Keratinocyte (primary cell): ENCODE measurements at regions not wholly inside any gene's neighbourhood (a gene's known extent, or its start where the extent isn't known, plus 50 kb on each side); places are given as distances from the start of the nearest gene placed in this dataset.

ENCODE experiments used
- DNase-seq: peaks from one replicate; pipeline ENCODE4 v3.0.0-alpha.2; 2011; ENCODE audit warnings: low read depth, missing footprints, low spot score
- FAIRE-seq: peaks from 2 replicates; lab custom pipeline; 2011; peaks lifted over from hg19 to GRCh38; lab: Jason Lieb, UNC
- H2AFZ ChIP-seq: 2 replicates; pipeline ENCODE4 v1.6.0; 2012; ENCODE audit warnings: low read length, control low read depth, inconsistent platforms; ENCODE audit not compliant: control insufficient read depth
- H3K27ac ChIP-seq: 2 replicates; pipeline ENCODE4 v1.5.1; 2011; ENCODE audit warnings: low read length; ENCODE audit not compliant: control insufficient read depth, insufficient read depth
- H3K27me3 ChIP-seq: 3 replicates; pipeline ENCODE4 v1.6.0; 2011; ENCODE audit warnings: low read length; ENCODE audit not compliant: control insufficient read depth, insufficient read depth; ENCODE audit errors: extremely low read depth
- H3K36me3 ChIP-seq, 2 experiments: 2 replicates in 1 of 2; 3 replicates in 1 of 2; pipeline ENCODE4 v1.5.1; 2011; ENCODE audit warnings: low read length in 2 of 2, mild to moderate bottlenecking in 1 of 2; ENCODE audit not compliant: control insufficient read depth in 2 of 2, insufficient read depth in 2 of 2; ENCODE audit errors: extremely low read depth in 1 of 2
- H3K4me1 ChIP-seq: 3 replicates; pipeline ENCODE4 v1.5.1; 2011; ENCODE audit warnings: low read length; ENCODE audit not compliant: control insufficient read depth, insufficient read depth; ENCODE audit errors: extremely low read depth
- H3K4me2 ChIP-seq: 3 replicates; pipeline ENCODE4 v1.6.0; 2011; ENCODE audit warnings: low read depth, low read length; ENCODE audit not compliant: control insufficient read depth, insufficient read depth; ENCODE audit errors: extremely low read depth
- H3K4me3 ChIP-seq, 3 experiments: fragments of 200-600 bp in 1 of 3; sonication (generic) in 1 of 3; 2 replicates in 2 of 3; 3 replicates in 1 of 3; pipeline ENCODE4 v1.5.1; 2011 to 2016; ENCODE audit warnings: low read length in 3 of 3, mild to moderate bottlenecking in 3 of 3, control low read depth in 2 of 3, inconsistent platforms in 1 of 3, low read depth in 1 of 3, mixed read lengths in 1 of 3, mixed run types in 1 of 3, moderate library complexity in 1 of 3; ENCODE audit not compliant: control insufficient read depth in 2 of 3, insufficient read depth in 2 of 3; ENCODE audit errors: extremely low read depth in 1 of 3
- H3K79me2 ChIP-seq: 2 replicates; pipeline ENCODE4 v1.6.0; 2012; ENCODE audit warnings: low read length; ENCODE audit not compliant: control insufficient read depth, insufficient read depth
- H3K9ac ChIP-seq: 3 replicates; pipeline ENCODE4 v1.6.0; 2011; ENCODE audit warnings: low read length; ENCODE audit not compliant: control insufficient read depth, insufficient read depth; ENCODE audit errors: extremely low read depth
- H3K9me1 ChIP-seq: 3 replicates; pipeline ENCODE4 v1.6.0; 2011; ENCODE audit warnings: low read length; ENCODE audit not compliant: control insufficient read depth, insufficient read depth; ENCODE audit errors: extremely low read depth
- H3K9me3 ChIP-seq: 2 replicates; pipeline ENCODE4 v1.5.1; 2012; ENCODE audit warnings: low read depth, low read length; ENCODE audit not compliant: control insufficient read depth
- H4K20me1 ChIP-seq: 3 replicates; pipeline ENCODE4 v1.6.0; 2011; ENCODE audit warnings: low read length; ENCODE audit not compliant: control insufficient read depth, insufficient read depth; ENCODE audit errors: extremely low read depth
- CTCF ChIP-seq, 3 experiments: IDR thresholded peaks in 1 of 3; conservative IDR thresholded peaks in 1 of 3; optimal IDR thresholded peaks in 1 of 3; 2 replicates in 2 of 3; 3 replicates in 1 of 3; pipeline versions ENCODE3 to v1.5.1; 2011; ENCODE audit warnings: low read length in 3 of 3, mild to moderate bottlenecking in 3 of 3, moderate library complexity in 2 of 3, control low read depth in 1 of 3, inconsistent platforms in 1 of 3; ENCODE audit not compliant: insufficient read depth in 2 of 3; ENCODE audit errors: extremely low read depth in 1 of 3
- EZH2 ChIP-seq: IDR thresholded peaks from one replicate; pipeline ENCODE4 v1.6.1; 2012; ENCODE audit warnings: inconsistent platforms, mild to moderate bottlenecking, low read length, moderate library complexity
- dilution Hi-C: fragments of 300-500 bp; cut with MboI; formaldehyde crosslinking; loops from one replicate; pipeline ENCODE4 v1.7.0; 2020; ENCODE audit warnings: low sequenced_read_pairs; ENCODE audit not compliant: extremely low pct_ligation_motif_present

- no peaks in the 10 kb centered on the region for H3K27me3 ChIP-seq
- no peak overlapping the region for H3K4me3 ChIP-seq
- no peak overlapping the region for H3K4me2 ChIP-seq
- H4K20me1 ChIP-seq, result no peaks in the 10 kb centered on the region
- peaks cover 4% of the 10 kb centered on the region for H3K4me1 ChIP-seq
- no peak overlapping the region for H3K9ac ChIP-seq
- H3K79me2 ChIP-seq, result no peaks in the 10 kb centered on the region
- no peak overlapping the region for H2AFZ ChIP-seq
- H3K27ac ChIP-seq, result no peak overlapping the region
- FAIRE-seq (no peak), DNase-seq (no peak)
- no peaks in the 10 kb centered on the region for H3K9me1 ChIP-seq
- dilution Hi-C loops, result no loop called here
- H3K36me3 ChIP-seq, result no peaks in the 10 kb centered on the region
- H3K9me3 ChIP-seq, result no peaks in the 10 kb centered on the region
- no peak for TF ChIP-seq CTCF (optimal IDR thresholded peaks at IDR 0.05 in 1 of 3, IDR thresholded peaks at IDR 0.05 in 1 of 3, conservative IDR thresholded peaks at IDR 0.05 in 1 of 3; ENCODE audit: extremely low read depth in 1 of 3, insufficient read depth in 2 of 3, low read length in 3 of 3)
- no peak for TF ChIP-seq EZH2
Measured at GRCh38 chr6:144918073-144918472, 632.9 kb downstream of the UTRN start.

GRCh38 chr6:144919560-144919959 lies 634.4 kb downstream of the UTRN start:
- TF ChIP-seq CTCF (optimal IDR thresholded peaks at IDR 0.05 in 1 of 3, IDR thresholded peaks at IDR 0.05 in 1 of 3, conservative IDR thresholded peaks at IDR 0.05 in 1 of 3; ENCODE audit: extremely low read depth in 1 of 3, insufficient read depth in 2 of 3, low read length in 3 of 3), result no peak
- no peak for TF ChIP-seq EZH2
- Histone ChIP-seq H4K20me1 (no peaks in the 10 kb centered on the region), H3K4me1 (peaks cover 4% of the 10 kb centered on the region), H3K9me1 (no peaks in the 10 kb centered on the region), H2AFZ (no peak overlapping the region), H3K27ac (no peak overlapping the region), H3K27me3 (no peaks in the 10 kb centered on the region), H3K79me2 (no peaks in the 10 kb centered on the region), H3K4me3 (no peak overlapping the region), H3K36me3 (no peaks in the 10 kb centered on the region), H3K9ac (no peak overlapping the region), H3K4me2 (no peak overlapping the region), H3K9me3 (no peaks in the 10 kb centered on the region)
- FAIRE-seq, result no peak
- dilution Hi-C loops, result no loop called here
- no peak for DNase-seq
